Fibroblast of mammary gland (primary cell): ENCODE measurements at regions not wholly inside any gene's neighbourhood (a gene's known extent, or its start where the extent isn't known, plus 50 kb on each side); places are given as distances from the start of the nearest gene placed in this dataset.
"Not testable (repeated sequence)": the region's sequence is repeated elsewhere in the genome, so short reads cannot be mapped to it uniquely, and the experiment has no call there.

Experiments used
- DNase-seq: peaks from one replicate; pipeline ENCODE4 v3.0.0-alpha.2; 2010; ENCODE audit warnings: low read depth
- H3K4me3 ChIP-seq: 2 replicates; pipeline ENCODE4 v1.5.1; 2011; ENCODE audit warnings: low read depth, mild to moderate bottlenecking, low read length, moderate library complexity; ENCODE audit not compliant: control insufficient read depth
- TF ChIP-seq, protein P1 (sequence below): conservative IDR thresholded peaks from 2 replicates; pipeline ENCODE4 v1.5.1; 2011; ENCODE audit warnings: low read depth, low read length, inconsistent platforms; ENCODE audit not compliant: control insufficient read depth, insufficient read depth

DNA sequence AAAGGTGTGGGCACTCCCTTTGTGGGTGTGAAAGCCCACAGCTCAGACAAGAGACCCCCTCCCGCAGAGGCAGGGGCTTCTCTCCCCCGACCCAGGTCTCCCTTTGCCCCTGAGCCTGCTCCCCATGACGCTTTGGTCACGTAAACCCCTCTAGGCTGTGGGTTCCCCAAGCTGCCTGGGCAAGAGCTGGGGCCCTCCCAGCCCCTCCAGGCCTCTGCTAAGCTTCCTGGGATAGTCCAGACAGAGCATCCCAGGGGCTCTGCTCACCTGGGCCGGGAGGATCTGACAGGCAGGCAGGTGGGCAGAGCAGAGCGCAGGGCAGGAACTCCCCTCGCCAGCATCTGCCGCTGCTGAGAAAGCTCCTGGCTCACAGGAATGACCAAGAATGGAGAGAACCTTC is 177.3 kb downstream of the BANP start:
- no peak for DNase-seq
- no peak overlapping the region for H3K4me3 ChIP-seq
- TF ChIP-seq, protein P1, sequence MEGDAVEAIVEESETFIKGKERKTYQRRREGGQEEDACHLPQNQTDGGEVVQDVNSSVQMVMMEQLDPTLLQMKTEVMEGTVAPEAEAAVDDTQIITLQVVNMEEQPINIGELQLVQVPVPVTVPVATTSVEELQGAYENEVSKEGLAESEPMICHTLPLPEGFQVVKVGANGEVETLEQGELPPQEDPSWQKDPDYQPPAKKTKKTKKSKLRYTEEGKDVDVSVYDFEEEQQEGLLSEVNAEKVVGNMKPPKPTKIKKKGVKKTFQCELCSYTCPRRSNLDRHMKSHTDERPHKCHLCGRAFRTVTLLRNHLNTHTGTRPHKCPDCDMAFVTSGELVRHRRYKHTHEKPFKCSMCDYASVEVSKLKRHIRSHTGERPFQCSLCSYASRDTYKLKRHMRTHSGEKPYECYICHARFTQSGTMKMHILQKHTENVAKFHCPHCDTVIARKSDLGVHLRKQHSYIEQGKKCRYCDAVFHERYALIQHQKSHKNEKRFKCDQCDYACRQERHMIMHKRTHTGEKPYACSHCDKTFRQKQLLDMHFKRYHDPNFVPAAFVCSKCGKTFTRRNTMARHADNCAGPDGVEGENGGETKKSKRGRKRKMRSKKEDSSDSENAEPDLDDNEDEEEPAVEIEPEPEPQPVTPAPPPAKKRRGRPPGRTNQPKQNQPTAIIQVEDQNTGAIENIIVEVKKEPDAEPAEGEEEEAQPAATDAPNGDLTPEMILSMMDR, result no peak

DNA sequence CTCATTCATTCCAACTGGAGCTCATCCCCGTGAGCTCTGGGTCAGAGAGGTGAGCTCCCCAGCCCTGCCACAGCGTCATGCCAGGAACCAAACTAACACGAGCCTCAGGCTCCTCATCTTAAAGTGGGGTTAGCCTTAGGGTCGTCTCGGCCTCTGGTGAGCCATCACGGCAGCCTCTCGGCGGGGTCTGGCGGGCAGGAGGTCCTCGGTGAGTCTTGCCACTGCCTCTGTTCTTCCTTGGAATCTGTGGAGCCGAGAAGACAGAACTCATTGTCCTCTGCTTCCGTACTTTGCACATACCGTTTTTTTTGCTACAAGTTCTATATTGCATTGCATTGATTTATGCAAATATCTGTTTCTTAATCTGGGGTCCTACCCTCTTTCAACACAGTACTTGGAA is 177.9 kb downstream of the BANP start:
- not testable (repeated sequence) for DNase-seq, H3K4me3 ChIP-seq

DNA sequence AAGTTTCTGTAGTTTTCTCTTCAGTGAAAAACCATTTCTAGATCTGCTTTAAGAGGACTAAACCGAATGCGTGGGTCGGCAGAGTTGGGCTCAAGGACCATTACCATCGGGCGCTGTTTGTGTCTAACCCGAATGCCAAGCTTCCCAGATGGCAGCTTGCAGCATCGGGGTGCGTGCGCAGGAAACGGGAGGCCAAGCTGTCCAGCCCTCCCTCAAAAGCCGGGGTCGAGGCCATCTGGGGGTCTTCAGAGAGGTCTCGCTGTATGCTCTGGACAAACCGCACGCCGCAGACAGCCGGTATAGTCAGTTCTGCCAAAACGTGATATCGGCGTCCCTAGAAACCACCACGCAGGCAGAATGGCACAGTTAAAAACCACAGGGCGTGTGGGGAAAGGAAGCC is 178.8 kb downstream of the BANP start:
- TF ChIP-seq, protein P1, result no peak
- no peak for DNase-seq
- H3K4me3 ChIP-seq, result no peak overlapping the region

- TF ChIP-seq, protein P1, result no peak
- H3K4me3 ChIP-seq, result no peak overlapping the region
Measured at GRCh38 chr16:88130681-88131080, 179.4 kb downstream of the BANP start.

DNA sequence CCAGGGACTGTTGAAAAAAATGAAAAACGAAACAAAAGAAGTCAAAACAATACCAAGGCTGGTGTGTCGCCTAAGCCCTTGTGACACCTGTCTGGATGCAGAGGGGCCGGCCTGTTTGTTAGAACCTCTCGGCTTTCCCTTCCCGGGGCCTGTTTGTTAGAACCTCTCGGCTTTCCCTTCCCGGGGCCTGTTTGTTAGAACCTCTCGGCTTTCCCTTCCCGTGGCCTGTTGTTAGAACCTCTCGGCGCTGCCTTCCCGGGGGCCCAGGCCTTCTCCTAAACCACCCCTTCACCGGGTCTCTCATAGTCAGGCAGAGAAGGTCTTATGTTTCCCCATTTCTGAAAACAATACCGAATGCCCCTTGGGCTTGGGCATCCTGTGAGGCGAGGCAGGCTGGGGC is 180.0 kb downstream of the BANP start:
- DNase-seq, result no peak
- TF ChIP-seq, protein P1, result no peak
- no peak overlapping the region for H3K4me3 ChIP-seq

More at GRCh38 chr16:88130681-88131080, 179.4 kb downstream of the BANP start:
- DNase-seq, result no peak

DNA sequence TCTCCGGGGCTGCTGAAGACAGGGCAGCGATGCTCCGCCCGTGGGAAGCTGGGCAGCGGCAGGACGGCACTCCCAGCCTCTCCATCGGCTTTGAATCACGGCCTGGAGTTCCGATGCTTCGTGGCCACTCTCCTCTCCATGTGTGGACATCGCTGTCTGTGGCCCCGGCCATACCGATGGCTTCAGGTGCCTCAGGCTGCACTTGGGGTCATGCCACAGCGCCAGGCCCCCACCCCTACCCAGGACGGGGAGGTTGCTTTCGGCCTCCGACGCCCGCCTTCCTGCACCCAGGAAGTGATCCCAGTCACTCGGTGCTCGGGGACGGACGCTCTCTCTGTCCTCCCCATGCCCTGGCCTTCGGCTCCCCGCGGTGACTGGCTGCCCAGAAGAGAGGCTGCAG is 180.7 kb downstream of the BANP start:
- TF ChIP-seq, protein P1, result no peak
- H3K4me3 ChIP-seq, result no peak overlapping the region
- DNase-seq, result no peak

DNA sequence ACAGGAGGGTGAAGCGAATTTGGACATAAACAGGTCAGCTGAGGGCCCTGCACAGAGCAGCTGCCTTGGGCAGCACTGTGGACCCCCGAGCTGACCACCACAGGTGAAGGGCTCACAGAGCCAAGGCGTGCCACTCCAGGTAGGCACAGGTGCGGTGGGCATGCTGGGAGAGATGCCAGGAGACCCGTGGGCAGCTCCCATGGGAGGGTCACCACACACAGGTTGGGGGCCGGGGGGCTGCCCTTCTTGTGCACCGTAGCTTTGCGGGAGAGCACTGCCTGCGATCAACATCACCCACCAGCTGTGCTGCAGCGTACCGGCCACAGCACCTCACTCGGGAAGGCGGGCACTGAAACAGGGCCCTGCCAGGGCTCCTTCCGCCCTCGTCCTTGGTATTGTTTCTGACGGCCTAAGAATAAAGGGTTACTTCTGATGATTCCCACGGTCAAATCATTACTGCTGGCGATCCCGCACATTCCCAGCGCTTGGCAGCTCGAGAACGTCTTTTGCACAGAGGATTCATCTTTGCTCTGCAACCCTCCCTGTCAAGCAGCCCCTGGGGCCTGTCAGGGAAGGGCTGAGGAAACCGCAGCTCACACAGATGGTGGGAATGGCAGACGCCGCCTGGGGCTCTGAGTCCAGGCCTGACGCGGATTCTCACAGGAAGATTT is 181.7 kb downstream of the BANP start:
- no peak overlapping the region for H3K4me3 ChIP-seq
- no peak for DNase-seq
- TF ChIP-seq, protein P1, result no peak

- H3K4me3 ChIP-seq, result no peak overlapping the region
- no peak for DNase-seq
- TF ChIP-seq, protein P1, result no peak
Measured at GRCh38 chr16:88133507-88133843, 182.2 kb downstream of the BANP start.

GRCh38 chr16:88134172-88134898 is 183.1 kb downstream of the BANP start:
- not testable (repeated sequence) for DNase-seq

DNA sequence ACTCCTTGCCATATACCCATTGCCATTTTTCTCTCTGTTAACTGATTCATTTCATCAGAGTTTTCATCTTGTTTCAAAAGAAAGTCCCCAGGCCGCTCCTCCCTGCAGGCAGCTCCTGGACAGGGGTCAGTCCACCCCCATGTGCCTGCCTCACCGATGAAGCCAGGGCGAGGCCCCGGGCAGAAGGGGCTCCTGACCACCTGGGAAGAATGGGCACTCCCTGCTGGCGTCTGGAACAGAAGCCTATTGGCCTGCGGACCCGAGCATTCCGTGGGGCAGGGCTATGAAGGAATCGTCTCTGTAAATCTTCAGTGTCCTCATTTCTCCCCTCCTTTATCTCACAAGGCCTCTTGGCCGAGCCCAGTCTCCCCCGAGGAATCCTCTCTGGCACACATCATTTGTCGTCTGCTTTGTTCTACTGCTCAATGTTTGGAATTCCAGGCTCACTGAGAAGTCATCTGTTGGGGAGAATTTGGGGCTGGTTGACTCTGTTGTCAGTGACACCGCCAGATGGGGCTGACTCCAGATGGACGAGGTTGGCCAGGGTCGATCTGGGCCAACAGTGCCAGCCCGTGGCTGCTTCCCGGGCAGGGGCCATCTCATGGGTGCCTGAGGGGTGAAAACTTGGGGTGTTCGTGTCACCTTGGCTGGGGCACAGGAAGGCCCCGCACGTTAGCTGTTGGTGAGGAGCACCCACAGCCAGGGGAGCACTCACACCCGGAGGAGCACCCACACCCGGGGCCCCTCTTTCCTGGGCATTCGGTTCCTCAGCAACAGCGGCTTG is 183.9 kb downstream of the BANP start:
- not testable (repeated sequence) for DNase-seq, H3K4me3 ChIP-seq

More at GRCh38 chr16:88134172-88134898, 183.1 kb downstream of the BANP start:
- not testable (repeated sequence) for H3K4me3 ChIP-seq
